B cell (primary cell): ENCODE measurements at regions not wholly inside any gene's neighbourhood (a gene's known extent, or its start where the extent isn't known, plus 50 kb on each side); places are given as distances from the start of the nearest gene placed in this dataset.

Experiments used
- ATAC-seq: fragments of 200-7000 bp; cut with Tn5 transposase; one replicate; pipeline ENCODE4 v1.10.0; 2021; ENCODE audit warnings: low read depth, mild to moderate bottlenecking, moderate number of reproducible peaks, moderate library complexity
- CTCF ChIA-PET: fragments of 350-600 bp; sonication (Branson Sonifier 250); formaldehyde crosslinking; loops from one replicate; lab custom pipeline; 2021; ENCODE audit warnings: antibody characterized with exemption, inconsistent platforms; lab: Charles Lee
- POLR2A ChIA-PET: fragments of 350-600 bp; sonication (Branson Sonifier 250); formaldehyde crosslinking; loops from one replicate; lab custom pipeline; 2021; ENCODE audit warnings: antibody characterized with exemption; lab: Charles Lee
- DNase-seq: peaks from one replicate; pipeline ENCODE4 v3.0.0; 2013
- H2AFZ ChIP-seq: 2 replicates; pipeline ENCODE4 v1.6.1; 2012; ENCODE audit warnings: mild to moderate bottlenecking, low read depth, low read length; ENCODE audit not compliant: insufficient read depth, poor library complexity, severe bottlenecking
- H3K27ac ChIP-seq, 2 donors: 1 replicate in 1 of 2; 2 replicates in 1 of 2; pipeline ENCODE4 v1.5.1; 2012 to 2013; ENCODE audit warnings: low read length in 2 of 2, mild to moderate bottlenecking in 2 of 2, moderate library complexity in 1 of 2
- H3K27me3 ChIP-seq, 4 experiments: fragments of 200-600 bp in 1 of 4; sonication (generic) in 1 of 4; replicated peaks in 1 of 4; 1 replicate in 2 of 4; 2 replicates in 2 of 4; pipeline versions ENCODE4 v1.6.1 to v1.7.0; 2013 to 2016; ENCODE audit warnings: low read length in 3 of 4, mild to moderate bottlenecking in 2 of 4, mixed read lengths in 1 of 4, moderate library complexity in 1 of 4; ENCODE audit not compliant: insufficient read depth in 4 of 4, control insufficient read depth in 3 of 4; ENCODE audit errors: control extremely low read depth in 1 of 4
- H3K36me3 ChIP-seq, 2 experiments: replicated peaks in 1 of 2; 1 replicate in 1 of 2; 2 replicates in 1 of 2; pipeline versions ENCODE4 v1.6.1 to v1.7.1; 2013; ENCODE audit warnings: low read length in 1 of 2; ENCODE audit not compliant: insufficient read depth in 2 of 2, control insufficient read depth in 1 of 2; ENCODE audit errors: control extremely low read depth in 1 of 2, extremely low read depth in 1 of 2
- H3K4me1 ChIP-seq, 2 donors: fragments of 200-600 bp in 1 of 2; sonication (generic) in 1 of 2; 1 replicate in 1 of 2; 2 replicates in 1 of 2; pipeline versions ENCODE4 v1.5.1 to v1.6.1; 2013 to 2017; ENCODE audit warnings: low read length in 2 of 2; ENCODE audit not compliant: control insufficient read depth in 2 of 2, insufficient read depth in 2 of 2
- H3K4me2 ChIP-seq: replicated peaks from 2 replicates; pipeline ENCODE3; 2012; ENCODE audit warnings: mild to moderate bottlenecking, low read depth, low read length; ENCODE audit not compliant: poor library complexity, severe bottlenecking
- H3K4me3 ChIP-seq, 5 experiments: fragments of 200-600 bp in 1 of 5; sonication (generic) in 1 of 5; 1 replicate in 3 of 5; 2 replicates in 2 of 5; pipeline versions ENCODE4 v1.5.1 to v1.7.0; 2011 to 2016; ENCODE audit warnings: low read length in 4 of 5, mild to moderate bottlenecking in 4 of 5, low read depth in 2 of 5, control low read depth in 1 of 5, moderate library complexity in 1 of 5; ENCODE audit not compliant: insufficient read depth in 1 of 5; ENCODE audit errors: control extremely low read depth in 1 of 5, extremely low read depth in 1 of 5
- H3K79me2 ChIP-seq: fragments of 200-600 bp; sonication (generic); one replicate; pipeline ENCODE4 v1.6.0; 2016; ENCODE audit warnings: low read length; ENCODE audit not compliant: control insufficient read depth, insufficient read depth
- H3K9ac ChIP-seq: fragments of 200-600 bp; sonication (generic); 2 replicates; pipeline ENCODE4 v1.6.1; 2017; ENCODE audit warnings: mild to moderate bottlenecking, low read length, moderate library complexity
- H3K9me3 ChIP-seq, 3 donors: one replicate each; pipeline versions ENCODE4 v1.6.1 to v1.7.1; 2013; ENCODE audit warnings: low read length in 2 of 3; ENCODE audit not compliant: control insufficient read depth in 2 of 3, insufficient read depth in 1 of 3; ENCODE audit errors: control extremely low read depth in 1 of 3
- H4K20me1 ChIP-seq: 2 replicates; pipeline ENCODE4 v1.6.0; 2012; ENCODE audit warnings: mild to moderate bottlenecking, low read length; ENCODE audit not compliant: insufficient read depth, control insufficient read depth, poor library complexity, severe bottlenecking
- H3K27ac Mint-ChIP-seq: one replicate; pipeline ENCODE4 v1.8.0; 2021; ENCODE audit warnings: mixed read lengths
- H3K27me3 Mint-ChIP-seq: one replicate; pipeline ENCODE4 v1.8.0; 2021; ENCODE audit warnings: mixed read lengths
- H3K4me1 Mint-ChIP-seq: one replicate; pipeline ENCODE4 v1.8.0; 2021; ENCODE audit warnings: mixed read lengths
- H3K4me3 Mint-ChIP-seq: one replicate; pipeline ENCODE4 v1.8.0; 2021; ENCODE audit warnings: mixed read lengths
- H3K9me3 Mint-ChIP-seq: one replicate; pipeline ENCODE4 v1.8.0; 2022; ENCODE audit warnings: mixed read lengths; ENCODE audit not compliant: insufficient read depth
- EZH2 ChIP-seq: IDR thresholded peaks from 2 replicates; pipeline ENCODE4 v1.6.1; 2012; ENCODE audit warnings: borderline replicate concordance, low read depth, mild to moderate bottlenecking, moderate library complexity, low read length; ENCODE audit not compliant: insufficient read depth, poor library complexity, severe bottlenecking
- WGBS: methylation state at CpG from one replicate; pipeline ENCODE4 v1.1.5; 2013; ENCODE audit warnings: missing lambda C conversion rate; ENCODE audit not compliant: insufficient coverage; 5-methylcytosine and 5-hydroxymethylcytosine counted together
- intact Hi-C: fragments of 100-400 bp; cut with micrococcal nuclease; formaldehyde crosslinking; loops from one replicate; pipeline ENCODE4 v1.10.0; 2022
- TF ChIP-seq, protein P1 (sequence below): fragments of 200-600 bp; IDR thresholded peaks from one replicate; pipeline ENCODE4 v1.8.0; 2022; ENCODE audit warnings: antibody characterized with exemption, mild to moderate bottlenecking

GRCh38 chr6:167746975-167747374 is 79.7 kb upstream of the AFDN start:
- no peaks in the 10 kb centered on the region for H3K9me3 Mint-ChIP-seq
- H2AFZ ChIP-seq = no peak overlapping the region
- H3K4me1 ChIP-seq = no peaks in the 10 kb centered on the region
- 78% methylated on average over 7 of the region's 9 CpGs for WGBS
- no peaks in the 10 kb centered on the region for H3K36me3 ChIP-seq
- TF ChIP-seq, protein P1, sequence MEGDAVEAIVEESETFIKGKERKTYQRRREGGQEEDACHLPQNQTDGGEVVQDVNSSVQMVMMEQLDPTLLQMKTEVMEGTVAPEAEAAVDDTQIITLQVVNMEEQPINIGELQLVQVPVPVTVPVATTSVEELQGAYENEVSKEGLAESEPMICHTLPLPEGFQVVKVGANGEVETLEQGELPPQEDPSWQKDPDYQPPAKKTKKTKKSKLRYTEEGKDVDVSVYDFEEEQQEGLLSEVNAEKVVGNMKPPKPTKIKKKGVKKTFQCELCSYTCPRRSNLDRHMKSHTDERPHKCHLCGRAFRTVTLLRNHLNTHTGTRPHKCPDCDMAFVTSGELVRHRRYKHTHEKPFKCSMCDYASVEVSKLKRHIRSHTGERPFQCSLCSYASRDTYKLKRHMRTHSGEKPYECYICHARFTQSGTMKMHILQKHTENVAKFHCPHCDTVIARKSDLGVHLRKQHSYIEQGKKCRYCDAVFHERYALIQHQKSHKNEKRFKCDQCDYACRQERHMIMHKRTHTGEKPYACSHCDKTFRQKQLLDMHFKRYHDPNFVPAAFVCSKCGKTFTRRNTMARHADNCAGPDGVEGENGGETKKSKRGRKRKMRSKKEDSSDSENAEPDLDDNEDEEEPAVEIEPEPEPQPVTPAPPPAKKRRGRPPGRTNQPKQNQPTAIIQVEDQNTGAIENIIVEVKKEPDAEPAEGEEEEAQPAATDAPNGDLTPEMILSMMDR = no peak
- no peak for TF ChIP-seq EZH2
- ATAC-seq (no peak), DNase-seq (no peak)
- peaks cover 13% of the 10 kb centered on the region for H3K27me3 Mint-ChIP-seq
- peaks cover 0 to 11% (median 0%) of the 10 kb centered on the region in 4 experiments for H3K27me3 ChIP-seq
- ChIA-PET POLR2A (no interaction called here), CTCF (no interaction called here)
- intact Hi-C loops = no loop called here
- no peak overlapping the region for H3K4me2 ChIP-seq
- H3K27ac Mint-ChIP-seq = no peak overlapping the region
- H3K27ac ChIP-seq = no peak overlapping the region
- H3K79me2 ChIP-seq = no peaks in the 10 kb centered on the region
- no peaks in the 10 kb centered on the region for H3K4me1 Mint-ChIP-seq
- no peak overlapping the region for H3K4me3 Mint-ChIP-seq
- H4K20me1 ChIP-seq = no peaks in the 10 kb centered on the region
- H3K9ac ChIP-seq = no peak overlapping the region
- peaks cover 0 to 9% (median 5%) of the 10 kb centered on the region in 3 donors for H3K9me3 ChIP-seq
- H3K4me3 ChIP-seq = no peak overlapping the region

DNA sequence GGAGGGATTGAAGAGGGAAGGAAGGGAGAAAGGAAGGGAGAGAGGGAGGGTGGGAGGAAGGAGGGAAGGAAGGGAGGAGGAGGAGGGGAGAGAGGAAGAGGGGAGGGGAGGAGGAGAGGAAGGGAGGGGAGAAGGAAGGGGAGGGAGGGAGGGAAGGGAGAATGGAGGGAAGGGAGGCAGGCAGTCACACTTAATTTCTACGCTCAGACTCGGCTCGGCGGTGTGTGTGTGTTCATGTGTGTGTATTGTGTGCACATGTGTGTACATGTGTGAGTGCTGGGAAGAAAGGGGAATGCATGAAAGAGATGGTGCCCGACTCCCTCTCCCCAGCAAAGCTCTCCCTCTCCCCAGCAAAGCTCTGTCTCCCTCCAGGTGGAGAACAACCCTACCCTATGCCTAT is 79.1 kb upstream of the AFDN start:
- DNase-seq = no peak
- H4K20me1 ChIP-seq = no peaks in the 10 kb centered on the region
- 89% methylated on average over 1 of the region's 5 CpGs for WGBS
- H3K4me1 ChIP-seq = no peaks in the 10 kb centered on the region
- Mint-ChIP-seq H3K27ac (no peak overlapping the region), H3K27me3 (peaks cover 10% of the 10 kb centered on the region), H3K9me3 (no peaks in the 10 kb centered on the region), H3K4me3 (no peak overlapping the region), H3K4me1 (no peaks in the 10 kb centered on the region)
- H3K9me3 ChIP-seq = peaks cover 0 to 9% (median 5%) of the 10 kb centered on the region in 3 donors
- H3K4me3 ChIP-seq = no peak overlapping the region
- H3K4me2 ChIP-seq = no peak overlapping the region
- H2AFZ ChIP-seq = no peak overlapping the region
- peaks cover 0 to 11% (median 0%) of the 10 kb centered on the region in 4 experiments for H3K27me3 ChIP-seq
- H3K27ac ChIP-seq = no peak overlapping the region
- CTCF ChIA-PET = no interaction called here
- ATAC-seq = no peak
- H3K36me3 ChIP-seq = no peaks in the 10 kb centered on the region
- H3K9ac ChIP-seq = no peak overlapping the region
- no peaks in the 10 kb centered on the region for H3K79me2 ChIP-seq
- POLR2A ChIA-PET = no interaction called here
- TF ChIP-seq, protein P1 = no peak
- TF ChIP-seq EZH2 = no peak
- intact Hi-C loops = no loop called here
